BJ (cell line): ENCODE measurements at regions not wholly inside any gene's neighbourhood (a gene's known extent, or its start where the extent isn't known, plus 50 kb on each side); places are given as distances from the start of the nearest gene placed in this dataset.

Experiments
- CTCF ChIA-PET: fragments of 350-600 bp; formaldehyde crosslinking; extraction: SDS; loops from one replicate; lab custom pipeline; 2021; ENCODE audit warnings: antibody characterized with exemption, inconsistent platforms; lab: Yijun Ruan, JAX
- POLR2A ChIA-PET: fragments of 300-600 bp; sonication (Branson Sonifier 250); formaldehyde crosslinking; extraction: SDS; loops from one replicate; lab custom pipeline; 2021; ENCODE audit warnings: antibody characterized with exemption; lab: Charles Lee
- DNase-seq: peaks from one replicate; pipeline ENCODE4 v3.0.0-alpha.2; 2011; ENCODE audit warnings: low read depth
- H3K27me3 ChIP-seq: 2 replicates; pipeline ENCODE4 v1.6.0; 2011; ENCODE audit warnings: low read length; ENCODE audit not compliant: control insufficient read depth, insufficient read depth
- H3K36me3 ChIP-seq: 2 replicates; pipeline ENCODE4 v1.5.1; 2011; ENCODE audit warnings: low read length; ENCODE audit not compliant: control insufficient read depth, insufficient read depth
- H3K4me3 ChIP-seq: 2 replicates; pipeline ENCODE4 v1.5.1; 2011; ENCODE audit warnings: low read depth, mild to moderate bottlenecking, control low read depth, low read length
- CTCF ChIP-seq: IDR thresholded peaks from 2 replicates; pipeline ENCODE4 v1.5.1; 2011; ENCODE audit warnings: low read depth, mild to moderate bottlenecking, control low read depth, inconsistent platforms, low read length, moderate library complexity; ENCODE audit not compliant: insufficient read depth

GRCh38 chr18:40686836-40687235 lies 1268.2 kb upstream of the PIK3C3 start:
- no peak for DNase-seq
- CTCF ChIA-PET = no interaction called here
- H3K4me3 ChIP-seq = no peak overlapping the region
- POLR2A ChIA-PET = no interaction called here
- no peaks in the 10 kb centered on the region for H3K27me3 ChIP-seq
- no peak for TF ChIP-seq CTCF
- no peaks in the 10 kb centered on the region for H3K36me3 ChIP-seq

- H3K4me3 ChIP-seq = no peak overlapping the region
- CTCF ChIA-PET = no interaction called here
- no peaks in the 10 kb centered on the region for H3K27me3 ChIP-seq
- POLR2A ChIA-PET = no interaction called here
- DNase-seq = no peak
- H3K36me3 ChIP-seq = no peaks in the 10 kb centered on the region
- TF ChIP-seq CTCF = no peak
Observed at GRCh38 chr18:40685219-40685618, 1269.8 kb upstream of the PIK3C3 start.

GRCh38 chr18:40678318-40678717 lies 1276.7 kb upstream of the PIK3C3 start:
- Histone ChIP-seq H3K4me3 (no peak overlapping the region), H3K36me3 (no peaks in the 10 kb centered on the region), H3K27me3 (no peaks in the 10 kb centered on the region)
- no peak for TF ChIP-seq CTCF
- POLR2A ChIA-PET = no interaction called here
- no peak for DNase-seq
- CTCF ChIA-PET = no interaction called here

- DNase-seq = no peak
- CTCF ChIA-PET = no interaction called here
- Histone ChIP-seq H3K36me3 (no peaks in the 10 kb centered on the region), H3K4me3 (no peak overlapping the region), H3K27me3 (no peaks in the 10 kb centered on the region)
- TF ChIP-seq CTCF = no peak
- POLR2A ChIA-PET = no interaction called here
Observed at GRCh38 chr18:40676668-40677067, 1278.4 kb upstream of the PIK3C3 start.

GRCh38 chr18:40673150-40673549 lies 1281.9 kb upstream of the PIK3C3 start:
- POLR2A ChIA-PET = no interaction called here
- no peaks in the 10 kb centered on the region for H3K36me3 ChIP-seq
- CTCF ChIA-PET = no interaction called here
- TF ChIP-seq CTCF = no peak
- no peaks in the 10 kb centered on the region for H3K27me3 ChIP-seq
- H3K4me3 ChIP-seq = no peak overlapping the region
- DNase-seq = no peak
